ENCODE measurements at regions not wholly inside any gene's neighbourhood (a gene's known extent, or its start where the extent isn't known, plus 50 kb on each side); places are given as distances from the start of the nearest gene placed in this dataset.

DNA sequence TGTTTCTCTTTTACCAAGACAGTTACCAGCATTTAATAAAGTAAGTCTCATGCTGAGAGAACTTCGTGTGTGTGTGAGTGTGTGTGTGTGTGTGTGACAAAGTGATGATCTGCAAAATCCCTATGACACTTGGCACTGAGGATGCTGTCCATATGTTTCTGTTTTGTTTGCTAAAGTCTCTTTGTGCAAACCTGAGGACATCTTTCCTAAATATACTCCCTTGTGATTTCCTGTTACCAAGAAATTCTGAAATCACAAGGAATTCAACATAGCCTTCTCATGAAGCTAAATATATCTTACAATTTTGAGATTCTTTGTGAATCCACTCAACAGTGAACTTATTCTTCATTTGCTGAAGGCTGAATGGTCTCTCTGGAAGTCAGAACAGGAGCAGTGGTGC lies 1359.7 kb upstream of the NRXN1 start:
- no peak for TF ChIP-seq CTCF (IDR thresholded peaks at IDR 0.05; ENCODE audit: low read depth, low read length, poor library complexity, severe bottlenecking)
- no peak for TF ChIP-seq EZH2phosphoT487 (IDR thresholded peaks at IDR 0.05; ENCODE audit: borderline replicate concordance, low read length)

Data from DOHH2 (cell line).